ENCODE measurements at regions not wholly inside any gene's neighbourhood (a gene's known extent, or its start where the extent isn't known, plus 50 kb on each side); places are given as distances from the start of the nearest gene placed in this dataset.
A peak's percentile ranks its signal among the peaks of the same experiment; 100 is the strongest.

- intact Hi-C loops (cut with DNase I), result no loop called here
- TF ChIP-seq CTCF (IDR thresholded peaks at IDR 0.05), result no peak
- TF ChIP-seq POLR2A (IDR thresholded peaks at IDR 0.05), result no peak
- DNase-seq (no peak), ATAC-seq (no peak)
- Histone ChIP-seq H3K27me3 (no peaks in the 10 kb centered on the region), H3K9me3 (peaks cover 0 to 35% (median 19%) of the 10 kb centered on the region in 12 donors), H3K4me3 (no peak overlapping the region), H3K27ac (no peak overlapping the region), H3K4me1 (no peaks in the 10 kb centered on the region), H3K36me3 (no peaks in the 10 kb centered on the region)
- 82 to 89% (median 85%) methylated on average over 4 of the region's 4 CpGs for WGBS, 4 donors
Observed at GRCh38 chr2:82501217-82501616, 1957.9 kb downstream of the SUCLG1 start.

- intact Hi-C loops (cut with DNase I), result no loop called here
- Histone ChIP-seq H3K27ac (no peak overlapping the region), H3K9me3 (peaks cover 0 to 35% (median 19%) of the 10 kb centered on the region in 12 donors), H3K27me3 (no peaks in the 10 kb centered on the region), H3K4me3 (no peak overlapping the region), H3K36me3 (no peaks in the 10 kb centered on the region), H3K4me1 (no peaks in the 10 kb centered on the region)
- ATAC-seq, result no peak
- TF ChIP-seq POLR2A (IDR thresholded peaks at IDR 0.05), result no peak
- TF ChIP-seq CTCF (IDR thresholded peaks at IDR 0.05), result no peak
- 84 to 93% (median 87%) methylated on average over 6 of the region's 6 CpGs for WGBS, 4 donors
- DNase-seq, result peak in 1 of 5 donors; percentile 21
Observed at GRCh38 chr2:82498777-82499443, 1960.2 kb downstream of the SUCLG1 start.

- Histone ChIP-seq H3K36me3 (no peaks in the 10 kb centered on the region), H3K4me3 (no peak overlapping the region), H3K4me1 (no peaks in the 10 kb centered on the region), H3K9me3 (peaks cover 0 to 7% (median 0%) of the 10 kb centered on the region in 12 donors), H3K27ac (peak overlapping the region in 6 of 12 donors; percentile 13 to 44 (median 37)), H3K27me3 (no peaks in the 10 kb centered on the region)
- DNase-seq, result peak in 1 of 5 donors; percentile 29
- intact Hi-C loops (cut with DNase I), result no loop called here
- 46 to 65% (median 51%) methylated on average over 5 of the region's 5 CpGs for WGBS, 4 donors
- ATAC-seq, result peak; percentile 89 to 98 (median 96)
- TF ChIP-seq CTCF (IDR thresholded peaks at IDR 0.05) (no peak), POLR2A (IDR thresholded peaks at IDR 0.05) (no peak)
Observed at GRCh38 chr2:82494739-82495138, 1964.3 kb downstream of the SUCLG1 start.

- ATAC-seq, result no peak
Observed at GRCh38 chr2:82491591-82491990, 1967.5 kb downstream of the SUCLG1 start.

More at GRCh38 chr2:82491591-82491990, 1967.5 kb downstream of the SUCLG1 start:
- Histone ChIP-seq H3K27ac (no peak overlapping the region), H3K36me3 (no peaks in the 10 kb centered on the region), H3K9me3 (peaks cover 0 to 14% (median 0%) of the 10 kb centered on the region in 12 donors), H3K27me3 (no peaks in the 10 kb centered on the region), H3K4me3 (no peak overlapping the region), H3K4me1 (no peaks in the 10 kb centered on the region)
- intact Hi-C loops (cut with DNase I), result no loop called here
- DNase-seq, result no peak
- 90 to 96% (median 93%) methylated on average over 1 of the region's 1 CpG for WGBS, 4 donors
- no peak for TF ChIP-seq POLR2A (IDR thresholded peaks at IDR 0.05)
- no peak for TF ChIP-seq CTCF (IDR thresholded peaks at IDR 0.05)

All from heart left ventricle (tissue), 16 donors.